ENCODE measurements at regions not wholly inside any gene's neighbourhood (a gene's known extent, or its start where the extent isn't known, plus 50 kb on each side); places are given as distances from the start of the nearest gene placed in this dataset.

GRCh38 chr7:91659096-91659495, 221.4 kb downstream of the MTERF1 start:
- Mint-ChIP-seq H3K27ac (no peak overlapping the region), H3K4me1 (no peaks in the 10 kb centered on the region), H3K4me3 (no peak overlapping the region), H3K27me3 (peaks cover 2% of the 10 kb centered on the region), H3K9me3 (ENCODE audit: insufficient read depth) (peaks cover 3% of the 10 kb centered on the region)
- Histone ChIP-seq H3K36me3 (replicated peaks in 1 of 2; ENCODE audit: control extremely low read depth in 1 of 2, control insufficient read depth in 1 of 2, extremely low read depth in 1 of 2, insufficient read depth in 2 of 2, low read length in 1 of 2) (no peaks in the 10 kb centered on the region), H3K4me3 (ENCODE audit: control extremely low read depth in 1 of 5, extremely low read depth in 1 of 5, insufficient read depth in 1 of 5, low read depth in 2 of 5, low read length in 4 of 5) (no peak overlapping the region), H3K27ac (ENCODE audit: low read length in 2 of 2) (no peak overlapping the region), H2AFZ (ENCODE audit: insufficient read depth, low read depth, low read length, poor library complexity, severe bottlenecking) (no peak overlapping the region), H3K9ac (ENCODE audit: low read length) (no peak overlapping the region), H3K4me2 (replicated peaks; ENCODE audit: low read depth, low read length, poor library complexity, severe bottlenecking) (no peak overlapping the region), H3K4me1 (ENCODE audit: control insufficient read depth in 2 of 2, insufficient read depth in 2 of 2, low read length in 2 of 2) (no peaks in the 10 kb centered on the region), H3K9me3 (ENCODE audit: control extremely low read depth in 1 of 3, control insufficient read depth in 2 of 3, insufficient read depth in 1 of 3, low read length in 2 of 3) (no peaks in the 10 kb centered on the region), H4K20me1 (ENCODE audit: control insufficient read depth, insufficient read depth, low read length, poor library complexity, severe bottlenecking) (no peaks in the 10 kb centered on the region), H3K79me2 (ENCODE audit: control insufficient read depth, insufficient read depth, low read length) (no peaks in the 10 kb centered on the region), H3K27me3 (replicated peaks in 1 of 4; ENCODE audit: control extremely low read depth in 1 of 4, control insufficient read depth in 3 of 4, insufficient read depth in 4 of 4, low read length in 3 of 4) (no peaks in the 10 kb centered on the region)
- POLR2A ChIA-PET, result no interaction called here
- TF ChIP-seq EZH2 (IDR thresholded peaks at IDR 0.05; ENCODE audit: borderline replicate concordance, insufficient read depth, low read depth, low read length, poor library complexity, severe bottlenecking) (no peak), CTCF (IDR thresholded peaks at IDR 0.05) (no peak)
- intact Hi-C loops (cut with micrococcal nuclease), result no loop called here
- DNase-seq (no peak), ATAC-seq (ENCODE audit: low read depth) (no peak)
- CTCF ChIA-PET, result no interaction called here
- 100% methylated on average over 2 of the region's 5 CpGs for WGBS (ENCODE audit: insufficient coverage)

GRCh38 chr7:91660734-91661356, 219.7 kb downstream of the MTERF1 start:
- Histone ChIP-seq H3K9ac (ENCODE audit: low read length) (no peak overlapping the region), H3K4me1 (ENCODE audit: control insufficient read depth in 2 of 2, insufficient read depth in 2 of 2, low read length in 2 of 2) (no peaks in the 10 kb centered on the region), H4K20me1 (ENCODE audit: control insufficient read depth, insufficient read depth, low read length, poor library complexity, severe bottlenecking) (no peaks in the 10 kb centered on the region), H3K36me3 (replicated peaks in 1 of 2; ENCODE audit: control extremely low read depth in 1 of 2, control insufficient read depth in 1 of 2, extremely low read depth in 1 of 2, insufficient read depth in 2 of 2, low read length in 1 of 2) (no peaks in the 10 kb centered on the region), H2AFZ (ENCODE audit: insufficient read depth, low read depth, low read length, poor library complexity, severe bottlenecking) (no peak overlapping the region), H3K4me3 (ENCODE audit: control extremely low read depth in 1 of 5, extremely low read depth in 1 of 5, insufficient read depth in 1 of 5, low read depth in 2 of 5, low read length in 4 of 5) (no peak overlapping the region), H3K27ac (ENCODE audit: low read length in 2 of 2) (no peak overlapping the region), H3K9me3 (ENCODE audit: control extremely low read depth in 1 of 3, control insufficient read depth in 2 of 3, insufficient read depth in 1 of 3, low read length in 2 of 3) (no peaks in the 10 kb centered on the region), H3K27me3 (replicated peaks in 1 of 4; ENCODE audit: control extremely low read depth in 1 of 4, control insufficient read depth in 3 of 4, insufficient read depth in 4 of 4, low read length in 3 of 4) (no peaks in the 10 kb centered on the region), H3K4me2 (replicated peaks; ENCODE audit: low read depth, low read length, poor library complexity, severe bottlenecking) (no peak overlapping the region), H3K79me2 (ENCODE audit: control insufficient read depth, insufficient read depth, low read length) (no peaks in the 10 kb centered on the region)
- intact Hi-C loops (cut with micrococcal nuclease), result no loop called here
- peaks cover 4% of the 10 kb centered on the region for H3K27me3 Mint-ChIP-seq
- no peak overlapping the region for H3K4me3 Mint-ChIP-seq
- H3K9me3 Mint-ChIP-seq (ENCODE audit: insufficient read depth), result peaks cover 3% of the 10 kb centered on the region
- ChIA-PET POLR2A (no interaction called here), CTCF (no interaction called here)
- TF ChIP-seq EZH2 (IDR thresholded peaks at IDR 0.05; ENCODE audit: borderline replicate concordance, insufficient read depth, low read depth, low read length, poor library complexity, severe bottlenecking) (no peak), CTCF (IDR thresholded peaks at IDR 0.05) (no peak)
- no peak for ATAC-seq (ENCODE audit: low read depth)
- DNase-seq, result no peak
- no peaks in the 10 kb centered on the region for H3K4me1 Mint-ChIP-seq
- no peak overlapping the region for H3K27ac Mint-ChIP-seq
